GM12878 (cell line): ENCODE measurements at regions not wholly inside any gene's neighbourhood (a gene's known extent, or its start where the extent isn't known, plus 50 kb on each side); places are given as distances from the start of the nearest gene placed in this dataset.

Source experiments
- ATAC-seq: fragments of 200-7000 bp; cut with Tn5 transposase; 3 replicates; pipeline ENCODE4 v1.9.1; 2020; ENCODE audit warnings: mild to moderate bottlenecking, moderate library complexity
- BruUV-seq: library from RNA; stranded (reverse); fragments of 400-500 nt; replicated peaks from 2 replicates; lab custom pipeline; 2021; lab: Mats Ljungman, UMichigan
- CTCF ChIA-PET: fragments of 300-600 bp; sonication (Branson Sonifier 250); formaldehyde crosslinking; extraction: SDS; loops from one replicate; lab custom pipeline; 2021; ENCODE audit warnings: inconsistent platforms; lab: Yijun Ruan, JAX
- POLR2A ChIA-PET: fragments of 350-600 bp; formaldehyde crosslinking; extraction: SDS; loops from one replicate; lab custom pipeline; 2021; ENCODE audit warnings: inconsistent platforms; lab: Charles Lee
- RAD21 ChIA-PET: fragments of 300-600 bp; sonication (Branson Sonifier 250); formaldehyde crosslinking; loops from one replicate; lab custom pipeline; 2023; ENCODE audit warnings: antibody characterized with exemption; ENCODE audit not compliant: unreplicated experiment; lab: Charles Lee
- SMC1A ChIA-PET: fragments of 300-600 bp; sonication (Branson Sonifier 250); formaldehyde crosslinking; loops from one replicate; lab custom pipeline; 2023; ENCODE audit not compliant: unreplicated experiment, uncharacterized antibody; lab: Charles Lee
- DNase-seq: peaks from one replicate; pipeline ENCODE4 v3.0.0-alpha.2; 2011; ENCODE audit warnings: low read depth, low spot score
- FAIRE-seq: peaks from 3 replicates; lab custom pipeline; 2011; peaks lifted over from hg19 to GRCh38; lab: Jason Lieb, UNC
- H2AFZ ChIP-seq: 2 replicates; pipeline ENCODE4 v1.6.0; 2011; ENCODE audit warnings: low read depth, low read length, control low read depth; ENCODE audit not compliant: control insufficient read depth
- H3K27ac ChIP-seq: 2 replicates; pipeline ENCODE4 v1.5.1; 2011; ENCODE audit warnings: control low read depth; ENCODE audit not compliant: control insufficient read depth, insufficient read depth
- H3K27me3 ChIP-seq, 2 experiments: replicated peaks in 1 of 2; 2 replicates each; pipeline versions ENCODE4 v1.6.0 to v1.6.1; 2011; ENCODE audit warnings: low read length in 1 of 2; ENCODE audit not compliant: control insufficient read depth in 2 of 2, insufficient read depth in 2 of 2
- H3K36me3 ChIP-seq, 2 experiments: 2 replicates each; pipeline ENCODE4 v1.5.1; 2011; ENCODE audit warnings: low read length in 1 of 2; ENCODE audit not compliant: control insufficient read depth in 2 of 2, insufficient read depth in 2 of 2
- H3K4me1 ChIP-seq: 2 replicates; pipeline ENCODE4 v1.6.1; 2011; ENCODE audit warnings: mild to moderate bottlenecking, low read length, moderate library complexity, mixed read lengths; ENCODE audit not compliant: control insufficient read depth, insufficient read depth
- H3K4me2 ChIP-seq: 2 replicates; pipeline ENCODE4 v1.6.0; 2011; ENCODE audit warnings: control low read depth; ENCODE audit not compliant: control insufficient read depth, insufficient read depth
- H3K4me3 ChIP-seq: fragments of 200-600 bp; sonication (generic); 2 replicates; pipeline ENCODE4 v1.5.1; 2016
- H3K79me2 ChIP-seq: 2 replicates; pipeline ENCODE4 v1.6.0; 2011; ENCODE audit warnings: low read length; ENCODE audit not compliant: control insufficient read depth, insufficient read depth
- H3K9ac ChIP-seq: 2 replicates; pipeline ENCODE4 v1.8.0; 2011; ENCODE audit warnings: low read length, control low read depth, mixed read lengths; ENCODE audit not compliant: control insufficient read depth, insufficient read depth
- H3K9me3 ChIP-seq: replicated peaks from 3 replicates; pipeline ENCODE4 v1.5.1; 2011; ENCODE audit warnings: mild to moderate bottlenecking, low read length; ENCODE audit not compliant: control insufficient read depth, insufficient read depth
- H4K20me1 ChIP-seq: 2 replicates; pipeline ENCODE4 v1.6.0; 2011; ENCODE audit not compliant: control insufficient read depth, insufficient read depth
- EZH2 ChIP-seq: IDR thresholded peaks from 2 replicates; pipeline ENCODE4 v1.6.1; 2012; ENCODE audit warnings: low read depth, mild to moderate bottlenecking, control low read depth, inconsistent platforms, low read length, borderline replicate concordance; ENCODE audit not compliant: control insufficient read depth
- JUNB ChIP-seq: IDR thresholded peaks from 2 replicates; pipeline ENCODE4 v1.6.1; 2016; ENCODE audit warnings: antibody characterized with exemption, mild to moderate bottlenecking
- NFXL1 ChIP-seq: fragments of 450-650 bp; IDR thresholded peaks from 2 replicates; pipeline ENCODE4 v1.6.1; 2017; ENCODE audit warnings: antibody characterized with exemption, mild to moderate bottlenecking, borderline replicate concordance
- NFYB ChIP-seq: IDR thresholded peaks from 2 replicates; pipeline ENCODE4 v1.6.1; 2011; ENCODE audit warnings: low read depth, mild to moderate bottlenecking, low read length, improper control_type of control experiment, moderate library complexity; ENCODE audit not compliant: insufficient read depth
- NKRF ChIP-seq: fragments of 450-650 bp; conservative IDR thresholded peaks from 2 replicates; pipeline ENCODE4 v1.6.1; 2017; ENCODE audit warnings: mild to moderate bottlenecking, moderate library complexity
- PKNOX1 ChIP-seq: fragments of 450-650 bp; IDR thresholded peaks from 2 replicates; pipeline ENCODE4 v1.6.1; 2016; ENCODE audit warnings: mild to moderate bottlenecking
- POLR2A ChIP-seq: IDR thresholded peaks from 2 replicates; pipeline ENCODE4 v1.6.1; 2011; ENCODE audit warnings: low read depth, mild to moderate bottlenecking, low read length
- RBBP5 ChIP-seq: fragments of 200-600 bp; sonication (generic); conservative IDR thresholded peaks from 2 replicates; pipeline ENCODE4 v1.6.1; 2016
- TCF3 ChIP-seq: IDR thresholded peaks from 2 replicates; pipeline ENCODE4 v1.6.1; 2012; ENCODE audit warnings: low read depth, mild to moderate bottlenecking, low read length, borderline replicate concordance; ENCODE audit not compliant: insufficient read depth
- WGBS: methylation state at CpG from one replicate; pipeline ENCODE4 v1.1.6; 2016; ENCODE audit warnings: low lambda C conversion rate; ENCODE audit not compliant: insufficient replicate concordance, insufficient coverage; ENCODE audit errors: missing lambda C conversion rate; 5-methylcytosine and 5-hydroxymethylcytosine counted together
- in situ Hi-C: fragments of 300-500 bp; cut with MboI; formaldehyde crosslinking; loops from 9 replicates; pipeline ENCODE4 v1.14.3; 2018; ENCODE audit warnings: mixed read lengths
- intact Hi-C: fragments of 100-400 bp; cut with micrococcal nuclease; formaldehyde crosslinking; loops from one replicate; pipeline ENCODE4 v1.14.2; 2022; ENCODE audit not compliant: unreplicated experiment

DNA sequence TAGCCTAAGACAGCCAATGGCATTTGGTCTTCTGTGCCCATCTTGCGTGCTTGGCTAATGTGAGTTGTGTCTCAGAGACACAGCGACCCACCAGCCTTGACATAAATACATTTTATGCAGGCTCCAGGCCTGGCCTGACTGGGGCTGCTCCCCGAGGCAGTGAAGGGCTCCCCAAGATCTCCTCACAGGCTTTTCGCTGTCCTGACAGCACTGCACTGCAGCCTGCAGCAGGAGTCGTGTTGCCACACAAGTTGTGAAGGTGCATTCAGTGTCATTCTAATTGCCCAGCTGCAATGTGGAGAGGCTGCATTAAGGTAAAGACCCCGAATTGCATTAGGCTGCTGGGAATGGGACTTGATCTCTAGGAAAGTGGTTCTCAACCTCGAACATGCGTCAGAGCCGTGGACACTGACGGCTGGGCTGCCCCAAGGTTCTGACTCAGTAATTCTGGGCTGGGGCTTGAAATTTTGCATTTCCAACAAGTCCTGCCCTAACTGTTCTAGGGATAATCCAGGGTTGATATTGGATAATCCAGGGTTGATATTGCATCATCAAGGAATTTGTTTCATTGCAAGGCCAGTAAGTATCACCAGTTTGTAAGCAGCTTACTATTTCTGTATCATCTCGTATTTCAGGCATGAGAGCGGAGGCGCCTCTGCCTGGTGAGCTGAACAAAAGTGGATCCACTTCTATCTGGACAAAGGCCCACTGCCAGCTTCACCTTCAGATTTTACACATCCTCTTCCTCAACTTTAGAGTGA is 108.7 kb upstream of the INSIG1 start:
- Histone ChIP-seq H3K4me2 (no peak overlapping the region), H3K4me3 (no peak overlapping the region), H3K9ac (no peak overlapping the region), H3K27me3 (no peaks in the 10 kb centered on the region), H4K20me1 (no peaks in the 10 kb centered on the region), H3K36me3 (no peaks in the 10 kb centered on the region), H3K27ac (no peak overlapping the region), H3K9me3 (peaks cover 14% of the 10 kb centered on the region), H2AFZ (no peak overlapping the region), H3K79me2 (no peaks in the 10 kb centered on the region), H3K4me1 (peaks cover 7% of the 10 kb centered on the region; the same call in 1 of the 2 replicates)
- DNase-seq, result no peak
- ChIA-PET CTCF (interaction anchor here (0.9 to 5.3 kb wide), 7 partner anchors 10 to 261 kb away, joined by 3 to 37 read pairs (median 10); no protein-coding TSS in a partner anchor), RAD21 (interaction anchor here (1.3 to 2.1 kb wide), 3 partner anchors 16 to 156 kb away, joined by 4 to 12 read pairs (median 6); no protein-coding TSS in a partner anchor), SMC1A (interaction anchor here (3.0 to 3.2 kb wide), 2 partner anchors 155 to 261 kb away, joined by 14 to 18 read pairs; no protein-coding TSS in a partner anchor), POLR2A (interaction anchor here (1.0 kb wide), 2 partner anchors 107 to 110 kb away, joined by 3 read pairs; no protein-coding TSS in a partner anchor)
- intact Hi-C loops (no loop called here), in situ Hi-C loops (loop anchor here (5.0 kb wide), 1 partner anchor 153 kb away; no protein-coding TSS in a partner anchor)
- ATAC-seq, result no peak
- WGBS, result 70% methylated on average over 13 of the region's 13 CpGs
- TF ChIP-seq EZH2 (no peak), JUNB (no peak), NFYB (no peak), NKRF (no peak), PKNOX1 (no peak), RBBP5 (no peak), NFXL1 (no peak), TCF3 (no peak), POLR2A (no peak)
- FAIRE-seq, result no peak
- BruUV-seq, result no TSS peak
